Embryonic facial prominence (tissue), 1 donor: ENCODE measurements at regions not wholly inside any gene's neighbourhood (a gene's known extent, or its start where the extent isn't known, plus 50 kb on each side); places are given as distances from the start of the nearest gene placed in this dataset.
"Not testable (repeated sequence)": the region's sequence is repeated elsewhere in the genome, so short reads cannot be mapped to it uniquely, and the experiment has no call there.

Source experiments
- DNase-seq: peaks from one replicate; pipeline ENCODE4 v3.0.0-alpha.2; 2016; ENCODE audit errors: extremely low spot score

DNA sequence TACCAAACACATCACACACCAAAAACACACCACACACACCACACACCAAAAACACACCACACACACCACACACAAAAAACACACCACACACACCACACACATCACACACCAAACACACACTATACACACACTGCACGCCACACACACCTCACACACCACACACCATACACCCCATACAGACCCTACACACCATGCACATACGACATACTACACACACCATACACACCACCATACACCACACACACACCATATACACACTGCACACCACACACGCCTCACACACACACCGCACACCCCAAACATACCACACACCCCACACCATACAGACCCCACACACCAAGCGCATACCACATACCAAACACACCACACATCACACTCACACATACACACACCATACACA lies 226.9 kb upstream of the PKN2 start:
- DNase-seq = no peak

DNA sequence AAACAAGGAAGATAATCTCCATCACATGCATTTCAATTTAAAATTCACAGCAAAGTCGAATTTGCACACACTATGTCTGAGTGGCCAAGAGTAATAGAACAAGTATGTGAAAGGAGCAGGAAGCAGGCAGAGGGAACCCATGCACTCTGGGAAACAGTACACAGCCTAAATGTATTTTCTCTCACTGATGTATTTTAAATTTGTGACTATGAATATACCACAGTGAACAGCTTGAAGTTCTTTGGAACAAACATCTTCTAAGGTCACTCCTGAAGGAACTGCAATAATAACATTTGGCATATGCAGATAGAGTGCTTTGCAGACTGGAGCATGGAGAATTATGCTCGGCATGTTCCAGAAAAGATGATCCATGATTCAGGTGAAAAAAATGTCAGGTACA lies 223.1 kb upstream of the PKN2 start:
- no peak for DNase-seq

DNA sequence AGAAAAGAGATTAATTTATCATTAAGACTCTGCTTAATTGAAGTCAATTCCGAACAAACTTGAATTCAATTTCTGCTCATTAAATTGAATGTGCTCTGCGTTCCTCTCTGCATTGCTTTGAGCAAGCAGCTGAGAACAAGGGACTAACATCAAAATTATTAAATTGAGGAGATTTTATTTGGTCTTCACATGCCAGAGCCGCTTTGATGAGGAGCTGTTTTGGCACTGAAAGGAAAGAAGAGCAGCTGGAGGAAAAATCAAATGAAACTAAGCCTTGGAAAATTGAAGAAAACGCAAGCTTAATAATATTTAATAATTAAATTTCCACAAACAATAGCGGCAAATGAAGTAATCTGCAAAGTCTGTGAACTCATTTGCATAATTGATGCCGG lies 222.0 kb upstream of the PKN2 start:
- no peak for DNase-seq

DNA sequence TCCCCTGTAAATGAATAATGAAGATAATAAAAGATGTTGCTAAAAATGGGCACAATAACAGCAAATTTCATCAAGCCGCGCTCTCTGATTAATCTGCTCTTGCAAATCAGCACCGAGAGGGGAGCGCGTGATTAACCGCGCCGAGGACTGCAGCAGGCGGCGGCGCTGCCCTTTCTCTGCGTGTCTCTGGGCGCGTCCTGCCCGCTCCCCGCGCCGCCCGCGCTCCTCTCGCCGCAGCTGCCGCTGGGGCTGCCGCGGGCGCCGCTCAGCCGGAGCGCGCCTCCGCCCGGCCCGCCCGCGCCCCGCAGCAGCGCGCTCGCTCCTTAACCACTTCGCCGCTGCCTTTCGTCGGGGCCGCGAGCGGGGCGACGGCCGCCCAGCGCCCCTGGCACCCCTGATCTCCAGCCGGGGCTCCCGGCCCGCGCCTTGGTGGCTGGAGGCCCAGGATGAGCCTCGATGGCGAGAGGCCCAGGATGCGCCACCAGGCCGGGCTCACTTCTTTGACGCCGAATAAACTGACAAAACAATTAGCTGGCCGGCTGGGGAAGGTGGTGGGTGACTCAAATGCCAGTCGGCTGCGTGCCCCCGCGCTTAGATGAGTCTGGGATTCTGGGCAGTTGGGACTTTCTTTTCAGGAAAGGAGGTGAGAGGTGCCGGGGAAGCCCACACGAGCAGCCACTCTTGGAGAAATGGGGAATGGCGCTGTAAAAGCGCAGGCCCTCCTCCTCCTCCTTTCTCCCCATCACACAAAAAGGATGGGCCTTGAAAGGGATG lies 221.4 kb upstream of the PKN2 start:
- DNase-seq = no peak

DNA sequence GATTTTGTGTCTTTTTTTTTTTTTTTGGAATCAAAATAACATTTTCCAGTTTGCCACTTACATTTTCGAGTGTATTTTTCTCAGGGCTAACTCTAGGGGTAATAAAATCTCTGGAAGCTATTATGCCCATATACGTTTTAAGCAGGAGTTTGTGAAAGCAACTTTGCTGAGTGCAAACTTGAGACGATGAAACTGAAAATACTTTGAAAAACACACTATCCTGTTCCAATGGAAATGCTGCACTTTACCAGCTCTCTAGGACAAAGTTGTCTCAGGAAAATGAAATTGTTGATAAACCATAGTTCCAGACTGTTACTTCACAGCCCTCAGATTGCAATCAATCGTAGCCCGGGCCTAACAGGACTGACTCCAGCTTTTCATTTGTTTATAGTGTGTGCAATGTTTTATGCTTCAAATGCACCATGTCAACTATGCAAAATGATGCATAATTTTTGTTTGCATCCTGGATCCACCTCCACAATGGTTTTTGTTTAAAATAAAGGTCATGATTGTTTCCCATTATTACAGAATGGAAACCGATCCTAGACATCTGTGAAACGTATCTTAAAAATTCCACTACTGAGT lies 220.6 kb upstream of the PKN2 start:
- DNase-seq = no peak

DNA sequence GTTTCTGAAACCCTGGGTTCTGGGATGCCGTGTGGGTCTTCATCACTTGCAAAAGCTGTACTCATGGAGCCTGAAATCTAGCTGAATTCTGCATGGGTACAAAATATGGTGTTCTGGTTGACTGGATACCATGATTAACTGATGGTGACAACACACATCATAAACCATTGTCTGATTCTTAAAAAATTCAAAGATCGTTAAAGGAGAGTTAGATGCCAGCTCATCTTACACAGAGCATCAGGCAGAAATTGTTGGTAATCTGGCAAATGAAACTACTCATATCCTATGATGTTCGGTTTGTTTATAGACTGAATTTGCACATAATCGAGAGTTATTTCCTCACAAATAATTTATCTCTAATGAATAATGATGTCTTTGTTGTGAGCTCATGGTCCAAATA lies 218.1 kb upstream of the PKN2 start:
- DNase-seq = no peak

DNA sequence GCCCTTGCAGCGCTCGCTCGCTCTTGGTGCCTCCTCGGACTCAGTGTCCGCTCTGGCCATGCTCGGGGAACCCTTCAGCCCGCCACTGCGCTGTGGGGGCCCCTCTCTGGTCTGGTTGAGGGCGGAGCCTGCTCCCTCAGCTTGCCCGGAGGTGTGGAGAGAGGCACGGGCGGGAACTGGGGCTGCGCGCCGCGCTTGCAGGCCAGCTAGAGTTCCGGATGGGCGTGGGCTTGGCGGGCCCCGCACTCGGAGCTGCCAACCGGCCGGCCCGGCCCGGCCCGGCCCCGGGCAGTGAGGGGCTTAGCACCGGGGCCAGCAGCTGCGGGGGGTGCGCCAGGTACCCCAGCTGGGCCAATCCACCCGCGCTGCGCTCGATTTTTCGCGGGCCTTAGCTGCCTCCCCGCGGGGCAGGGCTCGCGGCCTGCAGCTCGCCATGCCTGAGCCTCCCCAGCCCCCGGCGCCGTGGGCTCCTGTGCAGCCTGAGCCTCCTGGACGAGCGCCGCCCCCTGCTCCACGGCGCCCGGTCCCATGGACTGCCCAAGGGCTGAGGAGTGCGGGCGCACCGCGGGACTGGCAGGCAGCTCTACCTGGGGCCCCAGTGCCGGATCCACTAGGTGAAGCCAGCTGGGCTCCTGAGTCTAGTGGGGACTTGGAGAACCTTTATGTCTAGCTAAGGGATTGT lies 217.0 kb upstream of the PKN2 start:
- no peak for DNase-seq

DNA sequence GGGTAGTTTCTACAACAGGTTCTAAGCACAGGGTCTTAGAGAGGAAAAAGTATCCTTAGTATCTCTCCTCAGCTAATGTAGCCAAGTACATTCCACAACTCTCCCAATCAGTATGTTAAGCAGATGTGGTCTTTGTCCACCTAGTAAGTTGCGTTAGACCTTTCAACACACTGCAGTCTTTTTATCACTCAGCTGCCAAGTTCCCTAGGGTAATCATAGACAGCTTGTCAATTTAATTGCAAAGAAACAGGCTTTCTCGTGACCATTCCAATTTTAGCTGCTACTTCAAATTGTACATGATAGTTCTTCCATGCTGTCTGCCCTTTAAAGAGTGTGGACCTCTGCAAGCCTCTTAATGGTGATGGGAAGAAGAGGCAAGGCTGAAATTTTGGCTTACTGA lies 211.8 kb upstream of the PKN2 start:
- DNase-seq = no peak

DNA sequence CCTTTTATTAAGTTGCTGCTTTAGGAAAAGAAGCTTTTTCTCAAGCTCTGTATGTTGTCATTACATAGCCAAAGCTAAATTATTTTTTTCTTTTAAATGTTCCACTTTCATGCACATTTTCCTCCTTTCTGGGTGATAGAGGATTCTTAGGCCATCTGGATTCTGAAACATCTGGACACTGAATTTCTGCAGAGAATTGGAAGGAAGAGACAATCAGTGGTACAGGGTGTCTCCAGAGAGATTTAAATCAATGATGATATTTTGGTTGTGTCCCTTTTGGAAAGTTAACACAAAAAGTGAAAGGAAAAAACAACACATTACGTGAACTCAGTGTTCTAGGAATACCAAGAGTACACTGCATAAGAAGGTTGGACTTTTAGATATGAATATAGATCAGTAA lies 211.4 kb upstream of the PKN2 start:
- no peak for DNase-seq

DNA sequence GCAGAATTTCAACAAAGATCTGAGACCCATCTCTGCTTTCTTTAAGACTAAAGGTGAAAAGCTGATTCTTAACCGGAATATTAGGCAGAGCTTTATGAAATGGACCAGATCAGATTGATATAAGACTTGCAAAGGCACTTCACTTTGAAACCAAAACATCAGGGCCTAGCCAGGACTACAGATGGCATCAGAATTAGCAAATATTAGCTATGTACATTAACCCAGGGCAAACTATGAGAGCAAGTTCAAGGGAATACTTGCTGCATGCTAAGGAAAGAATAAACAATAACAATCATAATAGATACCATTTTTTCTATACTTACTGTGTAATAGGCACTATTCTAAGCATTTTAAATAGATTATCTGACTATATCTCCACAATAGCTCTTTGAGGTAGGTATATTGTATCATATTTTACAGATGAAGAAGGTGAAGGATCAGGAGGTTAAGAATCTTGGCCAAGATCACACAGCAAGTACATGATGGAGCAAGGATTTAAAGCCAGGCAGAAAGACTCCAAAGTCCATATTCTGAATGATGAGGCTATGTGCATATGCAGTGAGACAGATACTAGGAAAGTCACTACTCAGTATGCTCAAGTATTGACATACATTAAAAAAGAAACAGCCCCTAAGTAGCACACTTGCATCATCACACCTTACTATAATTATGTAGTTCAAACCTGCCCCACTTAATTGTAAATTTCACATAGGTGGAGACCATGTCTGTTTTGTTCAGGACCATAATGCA lies 209.3 kb upstream of the PKN2 start:
- DNase-seq = no peak

DNA sequence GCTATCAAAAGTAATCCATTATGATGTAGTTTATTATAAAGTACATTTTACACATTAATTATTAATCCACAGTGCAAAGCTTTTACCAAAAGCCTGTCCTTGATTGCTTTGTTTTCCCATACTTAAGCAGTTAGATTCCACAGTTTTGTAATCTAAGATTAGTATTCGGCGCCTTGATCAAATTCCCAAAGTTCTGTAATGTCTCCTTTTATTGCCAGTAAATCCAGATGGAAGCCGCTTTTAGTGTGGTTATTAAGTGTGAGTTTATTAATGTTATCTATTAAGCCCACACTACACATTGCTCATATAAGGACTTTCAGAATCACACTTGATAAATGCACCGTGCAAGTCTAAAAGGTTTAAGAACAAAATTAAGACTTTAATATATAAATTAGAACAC lies 199.2 kb upstream of the PKN2 start:
- no peak for DNase-seq

DNA sequence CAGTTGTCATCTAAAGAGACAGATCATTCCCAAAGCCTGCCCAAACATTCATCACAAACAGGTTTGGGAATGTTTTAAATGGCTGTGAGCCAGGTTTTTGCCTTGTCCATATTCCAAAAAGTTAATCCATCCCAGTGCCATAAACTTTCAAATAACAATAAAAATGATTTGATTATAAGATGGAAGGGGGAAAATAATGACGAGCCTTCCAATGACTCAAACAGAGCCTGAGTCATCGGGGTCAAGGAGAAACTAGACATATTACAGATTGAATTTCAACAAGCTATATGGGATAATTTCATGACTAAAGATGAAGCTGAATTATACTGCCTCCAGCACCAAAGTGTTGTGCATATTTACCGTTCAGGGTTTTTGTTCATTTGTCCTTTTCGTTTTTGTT lies 195.8 kb upstream of the PKN2 start:
- no peak for DNase-seq

DNA sequence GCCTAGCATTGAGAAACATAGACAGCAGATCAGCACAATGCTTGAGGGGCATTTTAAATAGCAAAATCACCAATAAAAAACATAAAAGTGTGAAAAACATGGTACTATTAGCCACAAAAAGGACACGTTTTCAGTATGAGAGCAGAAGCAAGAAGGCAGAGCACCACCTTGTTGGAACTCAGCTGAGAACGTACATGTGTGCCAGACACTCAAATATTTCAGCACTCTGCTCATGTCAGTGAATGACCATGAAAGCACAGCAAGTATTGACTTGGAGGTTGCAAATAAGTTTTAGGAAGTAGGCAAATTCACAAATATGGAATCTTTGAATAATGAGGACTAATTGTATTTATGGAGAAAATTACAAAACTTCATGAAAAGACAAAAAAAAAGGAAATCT lies 193.4 kb upstream of the PKN2 start:
- no peak for DNase-seq

DNA sequence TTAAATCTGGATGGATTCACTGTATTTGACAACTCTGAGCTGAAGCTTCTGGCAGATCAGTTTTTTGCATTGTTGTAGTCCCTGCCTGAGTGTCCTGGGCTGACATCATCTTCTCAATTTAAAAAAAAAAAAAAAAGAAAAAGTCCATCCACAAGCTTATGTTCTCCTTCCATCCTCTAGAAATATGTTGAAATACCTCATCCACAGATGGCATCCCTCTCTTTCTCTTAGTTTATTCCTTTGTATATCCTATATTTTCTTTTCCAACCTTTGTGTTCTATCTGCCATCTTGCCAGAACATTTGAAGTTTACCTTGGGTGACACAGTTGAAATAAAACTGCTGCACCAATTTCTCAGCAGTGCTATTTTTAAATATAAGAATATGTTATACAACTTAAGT lies 184.4 kb upstream of the PKN2 start:
- no peak for DNase-seq

DNA sequence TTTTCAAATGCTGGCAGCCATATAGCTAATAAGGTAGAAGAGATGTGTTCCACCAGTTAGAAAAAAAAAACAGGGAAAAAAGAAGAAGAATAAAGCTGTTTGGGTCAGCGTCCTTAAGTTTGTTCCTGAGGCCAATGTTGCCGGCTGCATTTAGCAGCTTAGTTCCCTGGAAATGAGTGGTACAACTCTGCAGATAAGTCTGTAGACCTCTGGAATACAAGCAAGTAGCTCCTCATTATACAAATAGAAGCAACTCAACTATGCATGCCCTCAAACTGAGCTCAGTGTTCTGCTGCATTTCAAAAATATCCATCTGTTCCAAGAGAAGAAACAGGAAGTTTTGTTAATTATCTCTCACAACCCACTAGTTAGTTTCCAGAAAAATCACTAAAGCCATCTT lies 181.2 kb upstream of the PKN2 start:
- DNase-seq = no peak

DNA sequence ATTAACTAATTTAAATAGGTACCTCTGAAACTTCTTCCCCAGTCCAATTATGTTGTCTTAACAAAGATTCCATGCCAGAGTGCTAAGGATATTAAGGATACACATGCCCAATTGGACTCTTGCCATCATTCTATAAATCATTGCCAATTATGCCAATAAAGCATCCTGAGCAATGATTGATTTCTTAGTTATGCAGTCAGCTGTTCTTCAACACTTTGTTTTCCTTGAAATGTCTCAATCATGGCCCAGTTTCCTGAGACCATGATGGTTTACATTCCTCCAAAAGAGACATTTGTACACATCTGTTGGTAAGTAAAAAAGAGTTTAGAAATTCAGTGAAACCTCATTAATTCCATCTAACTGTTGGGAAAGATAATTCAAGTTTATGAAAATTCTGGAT lies 180.4 kb upstream of the PKN2 start:
- DNase-seq = no peak

DNA sequence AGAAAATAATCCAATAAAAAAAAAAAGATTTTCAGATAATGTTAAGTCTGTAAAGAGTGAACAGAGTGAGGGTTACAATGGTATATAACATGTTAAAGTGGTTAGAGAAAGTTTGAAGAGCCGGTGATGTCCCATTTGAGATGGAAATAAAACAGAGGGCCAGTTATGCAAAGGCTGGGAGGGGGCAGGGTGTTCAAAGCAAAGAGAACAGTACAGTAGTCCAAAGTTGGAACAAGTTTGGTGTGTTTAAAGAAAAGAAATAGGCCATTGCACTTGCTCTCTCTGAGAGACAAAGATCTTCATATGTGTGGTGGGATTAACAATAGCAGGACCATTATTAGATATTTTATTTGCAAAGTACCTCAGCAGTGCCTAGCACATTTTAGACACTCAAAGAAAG lies 179.5 kb upstream of the PKN2 start:
- DNase-seq = no peak

DNA sequence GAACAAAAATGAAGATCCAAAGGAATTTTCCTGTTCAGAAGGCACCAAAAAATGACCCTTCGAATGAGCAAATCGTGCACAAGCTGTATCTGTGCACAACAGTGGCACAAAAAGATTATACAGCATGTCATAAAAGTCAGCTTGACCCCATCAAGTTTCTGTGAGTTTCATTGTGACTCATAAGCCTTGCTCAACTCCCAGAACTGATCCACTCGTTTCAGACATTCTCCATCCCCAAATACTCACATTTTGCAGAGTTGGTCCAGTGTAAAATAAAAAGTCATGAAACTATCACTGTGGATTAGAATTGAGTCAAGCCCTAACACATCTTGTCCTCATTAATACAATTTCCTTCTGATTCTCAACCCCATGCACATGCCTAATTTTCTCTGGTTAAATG lies 174.7 kb upstream of the PKN2 start:
- no peak for DNase-seq

DNA sequence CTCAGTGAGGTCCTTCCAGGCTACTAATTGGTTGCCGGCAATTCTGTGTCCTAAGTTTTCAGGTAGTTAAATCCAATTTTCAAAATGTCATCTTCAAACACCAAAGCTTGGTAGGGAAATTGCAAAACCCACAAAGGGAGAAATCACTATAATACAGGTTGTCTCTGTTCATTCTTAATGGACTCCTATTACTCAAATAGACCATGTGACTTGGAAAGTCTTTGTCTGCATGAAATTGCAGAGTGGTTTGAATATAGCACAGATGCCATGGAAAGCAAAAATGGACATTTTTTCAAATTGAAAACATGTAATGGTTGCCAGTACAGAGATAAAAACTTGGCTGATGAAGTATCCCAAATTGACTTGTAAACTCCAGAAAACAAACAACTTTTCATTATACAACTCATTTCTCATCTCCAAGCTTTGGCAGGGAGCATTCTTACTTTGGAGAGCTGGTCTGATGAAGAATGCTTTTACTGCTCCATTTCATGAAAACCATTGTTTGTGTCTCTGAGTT lies 169.5 kb upstream of the PKN2 start:
- DNase-seq = no peak

DNA sequence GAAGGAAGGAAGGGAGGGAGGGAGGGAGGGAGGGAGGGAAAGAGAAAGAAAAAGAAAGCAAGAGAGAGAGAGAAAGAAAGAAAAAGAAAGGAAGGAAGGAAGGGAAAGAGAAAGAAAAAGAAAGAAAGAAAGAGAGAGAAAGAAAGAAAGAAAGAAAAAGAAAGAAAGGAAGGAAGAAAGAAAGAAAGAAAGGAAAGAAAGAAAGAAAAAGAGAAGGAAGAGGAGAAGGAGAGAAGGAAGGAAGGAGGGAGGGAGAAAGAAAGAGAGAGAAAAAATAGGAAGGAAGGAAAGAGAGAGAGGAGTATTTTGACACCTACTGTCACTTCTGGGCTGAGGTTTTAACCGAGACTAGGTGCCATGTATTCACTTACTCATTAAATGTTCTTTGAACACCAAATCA lies 166.6 kb upstream of the PKN2 start:
- not testable (repeated sequence) for DNase-seq

DNA sequence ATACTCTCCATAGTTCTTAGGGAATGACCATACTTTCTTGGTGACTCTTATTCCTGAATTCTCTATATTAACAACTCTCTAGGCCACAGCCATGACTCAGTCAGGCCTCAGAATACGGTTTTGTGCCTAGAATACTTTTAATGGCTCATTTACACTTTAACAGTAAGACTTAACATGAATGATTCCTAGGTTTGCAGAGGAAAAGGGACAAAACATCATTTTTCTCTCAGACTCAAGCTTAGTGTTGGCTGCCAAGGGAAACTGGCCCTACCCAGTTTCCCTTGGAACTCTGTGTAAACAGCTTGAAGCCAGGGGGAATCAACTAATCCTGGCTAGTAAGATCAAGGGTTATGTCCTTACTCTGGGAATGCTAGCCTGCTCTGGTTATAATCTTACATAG lies 164.9 kb upstream of the PKN2 start:
- DNase-seq = no peak

DNA sequence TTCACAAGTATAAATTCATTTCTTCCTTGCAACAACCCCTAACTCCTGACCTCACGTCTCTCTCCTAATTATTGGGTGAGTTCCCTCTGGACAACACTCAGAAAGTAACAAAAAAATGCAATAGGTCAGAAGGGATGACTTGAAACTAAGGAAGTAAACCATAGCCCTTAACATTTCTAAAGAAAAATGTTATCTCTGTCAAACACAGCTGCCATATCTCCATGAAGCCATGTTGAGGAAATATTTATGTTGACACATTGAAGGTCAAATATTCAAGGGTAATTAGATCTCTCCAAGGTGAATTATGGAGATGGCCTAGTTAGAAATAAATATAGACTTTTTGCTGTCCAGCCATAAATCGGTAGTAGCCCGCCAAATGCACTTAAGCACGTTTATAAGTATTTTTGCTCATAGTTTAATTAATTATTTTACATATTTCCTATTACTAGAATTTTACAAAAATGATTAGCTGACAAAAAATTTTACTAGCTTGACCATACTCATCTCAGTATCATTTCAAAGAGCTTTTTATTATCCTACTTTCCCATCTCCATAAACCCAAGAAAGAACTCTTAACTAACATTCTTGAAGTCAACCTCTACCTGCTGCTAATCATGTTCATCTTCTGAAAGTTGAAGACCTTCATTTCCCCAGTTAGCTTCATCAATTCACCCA lies 160.1 kb upstream of the PKN2 start:
- no peak for DNase-seq
